Stimulated activated CD4-positive, alpha-beta T cell treated with anti-CD3 and anti-CD28 coated beads, Interleukin-12 subunit alpha, Interleukin-12 subunit beta, amount 100 ng/mL, for 4 hours (primary cell): ENCODE measurements at regions not wholly inside any gene's neighbourhood (a gene's known extent, or its start where the extent isn't known, plus 50 kb on each side); places are given as distances from the start of the nearest gene placed in this dataset.
"Not testable (repeated sequence)": the region's sequence is repeated elsewhere in the genome, so short reads cannot be mapped to it uniquely, and the experiment has no call there.

Source experiments
- DNase-seq: peaks from one replicate; pipeline ENCODE4 v3.0.0-alpha.2; 2020

GRCh38 chr7:26073041-26073440 is 79.0 kb upstream of the NFE2L3 start:
- DNase-seq, result no peak

- no peak for DNase-seq
These were observed 77.1 kb upstream of the NFE2L3 start for GRCh38 chr7:26074919-26075318.

DNA sequence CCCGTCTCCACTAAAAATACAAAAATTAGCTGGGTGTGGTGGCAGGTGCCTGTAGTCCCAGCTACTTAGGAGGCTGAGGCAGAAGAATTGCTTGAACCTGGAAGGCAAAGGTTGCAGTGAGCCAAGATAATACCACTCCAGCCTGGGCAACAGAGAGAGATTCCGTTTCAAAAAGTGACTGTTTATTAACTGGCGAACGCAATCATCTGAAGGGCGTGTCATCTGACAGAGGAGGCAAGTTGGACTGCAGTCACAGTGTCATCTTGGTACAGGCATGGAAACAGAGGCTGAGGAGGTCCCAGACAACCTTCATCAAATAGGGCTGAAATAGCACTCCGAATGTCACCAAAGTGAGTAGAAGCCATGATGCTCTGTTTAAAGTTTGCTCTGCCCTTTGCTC is 75.3 kb upstream of the NFE2L3 start:
- DNase-seq, result no peak

DNA sequence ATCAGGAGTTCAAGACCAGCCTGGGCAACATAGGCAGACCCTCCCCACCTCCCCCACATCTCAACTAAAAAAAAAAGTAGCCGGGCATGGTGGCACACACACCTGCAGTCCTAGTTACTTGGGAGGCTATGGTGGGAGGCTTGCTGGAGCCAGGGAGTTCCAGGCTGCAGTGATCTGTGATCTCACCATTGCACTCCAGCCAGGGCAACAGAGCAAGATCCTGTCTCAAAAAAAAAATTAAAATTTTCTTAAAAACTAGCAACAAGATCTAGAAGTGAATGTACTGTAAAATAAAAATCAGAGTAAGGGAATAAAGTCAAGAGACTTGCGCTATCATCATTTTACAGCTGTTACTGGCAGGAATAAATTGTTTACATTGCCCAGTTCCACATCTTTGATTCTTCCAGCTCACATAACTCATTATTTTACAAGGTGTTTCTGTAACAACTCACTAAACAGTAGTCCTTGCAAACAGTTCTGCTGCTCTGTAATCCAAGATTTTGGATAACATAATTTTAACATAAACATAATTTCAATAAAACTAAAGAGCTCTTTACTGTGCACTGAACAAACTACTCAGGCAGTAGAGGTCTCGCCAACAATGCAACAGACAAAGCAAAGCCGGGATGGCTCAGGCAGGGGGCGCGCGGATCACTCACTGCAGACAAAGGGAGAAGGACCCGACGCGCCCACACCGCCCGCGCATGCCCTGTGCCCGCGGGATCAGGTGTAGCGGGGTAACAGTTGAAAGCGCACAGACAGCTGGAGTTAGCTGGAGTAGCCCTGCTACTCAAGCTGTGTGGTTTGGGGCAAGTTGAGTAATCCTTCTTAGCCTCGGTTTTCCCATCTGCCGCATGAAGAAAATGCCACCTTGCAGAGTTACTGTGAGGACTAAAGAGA is 73.3 kb upstream of the NFE2L3 start:
- DNase-seq, result peak; percentile 77

DNA sequence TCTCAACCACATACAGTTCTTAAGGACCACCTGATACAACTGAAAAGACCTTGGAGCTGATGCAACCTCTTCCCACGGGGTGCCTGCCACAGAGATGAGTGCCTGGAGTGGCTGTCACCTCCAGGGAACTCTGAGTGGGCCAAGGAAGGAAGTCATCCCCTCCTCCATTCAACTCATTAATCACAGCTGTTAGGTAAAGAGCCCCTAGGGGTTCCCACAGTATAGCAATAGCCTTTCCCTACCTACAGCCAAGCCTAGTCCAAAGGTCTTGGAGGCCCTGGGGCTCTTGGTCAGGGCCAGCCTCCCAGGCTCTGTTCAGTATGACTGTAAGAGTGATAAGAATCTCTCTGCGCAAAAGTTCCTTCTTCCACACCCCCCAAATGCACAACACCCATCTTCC is 70.4 kb upstream of the NFE2L3 start:
- no peak for DNase-seq

GRCh38 chr7:26083113-26083512 is 68.9 kb upstream of the NFE2L3 start:
- DNase-seq, result no peak

GRCh38 chr7:26084418-26084817 is 67.6 kb upstream of the NFE2L3 start:
- no peak for DNase-seq

GRCh38 chr7:26085771-26086170 is 66.2 kb upstream of the NFE2L3 start:
- no peak for DNase-seq

- no peak for DNase-seq
These were observed 64.5 kb upstream of the NFE2L3 start for GRCh38 chr7:26087321-26088091.

GRCh38 chr7:26089469-26089868 is 62.5 kb upstream of the NFE2L3 start:
- DNase-seq, result not testable (repeated sequence)

GRCh38 chr7:26090927-26091519 is 61.0 kb upstream of the NFE2L3 start:
- no peak for DNase-seq

DNA sequence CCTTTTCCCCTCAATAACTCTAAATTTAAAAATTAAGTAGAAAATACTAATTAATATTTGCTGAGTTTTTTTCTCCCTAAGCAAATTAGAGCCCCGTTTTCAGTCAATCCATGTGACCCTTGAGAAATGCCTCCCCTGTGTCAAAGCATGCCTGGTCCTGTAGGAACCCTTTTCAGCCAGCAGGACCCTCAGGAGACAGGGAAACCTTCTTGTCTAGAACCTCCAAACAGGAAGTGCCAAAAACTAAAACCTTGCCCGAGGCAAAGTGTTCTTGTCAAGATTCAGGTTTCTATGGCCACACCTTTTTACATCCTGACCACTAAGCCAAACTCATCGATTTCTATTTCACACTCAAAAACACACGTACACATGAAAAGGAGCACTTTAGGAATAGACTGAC is 60.1 kb upstream of the NFE2L3 start:
- no peak for DNase-seq

- no peak for DNase-seq
These were observed 59.0 kb upstream of the NFE2L3 start for GRCh38 chr7:26093023-26093422.

- DNase-seq, result no peak
These were observed 55.9 kb upstream of the NFE2L3 start for GRCh38 chr7:26096136-26096535.

DNA sequence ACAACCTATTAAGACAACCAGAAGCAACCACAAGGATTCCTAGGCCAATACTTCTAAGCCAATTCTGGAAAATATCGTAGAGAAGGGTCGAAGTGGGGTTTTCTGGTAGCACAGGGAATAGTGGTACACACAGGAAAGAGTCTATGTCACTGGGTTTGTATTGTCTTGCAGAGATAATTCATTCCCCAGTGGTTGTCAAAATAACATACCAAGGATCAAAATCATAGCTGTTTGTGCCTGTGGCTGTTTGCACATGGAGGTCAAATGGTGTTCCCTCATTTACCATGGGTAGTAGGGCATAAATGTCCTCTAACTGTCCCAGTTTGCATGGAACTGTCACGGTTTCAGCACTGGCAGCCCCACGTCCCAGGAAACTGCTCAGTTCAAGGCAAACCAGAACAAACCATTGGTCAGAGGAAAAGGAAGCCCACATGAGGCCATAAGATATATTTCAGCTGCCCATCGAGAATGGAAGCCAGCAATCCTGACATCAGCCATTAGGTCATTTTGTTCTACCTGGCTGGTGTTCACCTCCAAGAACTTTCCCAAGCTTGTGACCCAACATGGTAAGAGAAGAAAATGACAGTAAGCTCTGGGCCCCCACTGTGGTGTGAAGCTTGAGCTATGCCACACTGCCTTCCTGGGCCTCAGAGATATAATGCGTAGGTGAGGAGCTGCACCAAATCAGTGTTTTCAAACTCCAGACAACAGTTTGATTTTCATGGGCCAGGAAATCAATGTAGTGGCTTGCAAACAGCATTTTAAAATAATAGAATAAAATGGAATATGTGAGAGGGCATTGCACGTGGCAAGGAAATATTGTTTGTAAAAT is 53.9 kb upstream of the NFE2L3 start:
- no peak for DNase-seq

- DNase-seq, result no peak
These were observed 52.8 kb upstream of the NFE2L3 start for GRCh38 chr7:26099236-26099635.

DNA sequence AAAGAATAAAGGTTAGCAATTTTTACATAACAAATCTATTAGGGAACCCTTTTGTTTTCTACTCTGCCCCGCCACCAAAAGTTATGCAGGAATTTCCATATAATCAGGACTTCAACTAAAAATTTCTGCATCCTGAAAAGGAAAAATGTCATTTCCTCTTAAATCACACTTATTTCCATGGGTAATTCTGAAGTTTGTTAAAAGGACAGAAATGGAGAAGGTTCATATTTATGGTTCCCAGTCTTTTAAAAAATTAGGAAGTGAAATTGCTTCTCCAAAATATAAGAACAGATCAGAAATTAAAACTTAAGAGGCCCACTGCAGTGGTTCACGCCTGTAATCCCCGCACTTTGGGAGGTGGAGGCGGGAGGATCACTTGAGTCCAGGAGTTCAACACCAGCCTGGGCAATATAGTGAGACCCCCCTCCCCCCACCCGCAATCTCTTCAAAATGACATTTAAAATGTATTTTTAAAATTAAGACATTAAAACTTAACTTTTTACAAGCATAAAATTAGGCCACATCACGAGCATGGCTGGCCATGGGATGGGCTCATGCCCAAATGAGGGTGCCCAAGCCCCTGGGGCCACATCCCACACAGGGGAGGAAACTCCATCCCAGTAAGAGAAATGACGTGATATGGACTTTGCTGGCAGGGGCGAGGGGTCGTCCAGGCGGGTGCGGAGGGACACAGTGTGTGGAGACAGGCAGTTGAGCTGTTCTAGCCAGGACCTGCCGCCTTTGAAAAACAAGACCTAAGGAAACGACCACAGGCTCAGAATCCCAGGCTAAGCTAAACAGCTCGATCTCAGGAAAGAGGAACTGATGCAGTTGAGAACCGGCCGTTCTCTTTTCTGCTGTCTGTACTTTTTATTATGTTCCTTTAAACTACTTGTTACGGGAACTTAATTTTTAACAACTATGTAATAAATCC is 51.3 kb upstream of the NFE2L3 start:
- no peak for DNase-seq

DNA sequence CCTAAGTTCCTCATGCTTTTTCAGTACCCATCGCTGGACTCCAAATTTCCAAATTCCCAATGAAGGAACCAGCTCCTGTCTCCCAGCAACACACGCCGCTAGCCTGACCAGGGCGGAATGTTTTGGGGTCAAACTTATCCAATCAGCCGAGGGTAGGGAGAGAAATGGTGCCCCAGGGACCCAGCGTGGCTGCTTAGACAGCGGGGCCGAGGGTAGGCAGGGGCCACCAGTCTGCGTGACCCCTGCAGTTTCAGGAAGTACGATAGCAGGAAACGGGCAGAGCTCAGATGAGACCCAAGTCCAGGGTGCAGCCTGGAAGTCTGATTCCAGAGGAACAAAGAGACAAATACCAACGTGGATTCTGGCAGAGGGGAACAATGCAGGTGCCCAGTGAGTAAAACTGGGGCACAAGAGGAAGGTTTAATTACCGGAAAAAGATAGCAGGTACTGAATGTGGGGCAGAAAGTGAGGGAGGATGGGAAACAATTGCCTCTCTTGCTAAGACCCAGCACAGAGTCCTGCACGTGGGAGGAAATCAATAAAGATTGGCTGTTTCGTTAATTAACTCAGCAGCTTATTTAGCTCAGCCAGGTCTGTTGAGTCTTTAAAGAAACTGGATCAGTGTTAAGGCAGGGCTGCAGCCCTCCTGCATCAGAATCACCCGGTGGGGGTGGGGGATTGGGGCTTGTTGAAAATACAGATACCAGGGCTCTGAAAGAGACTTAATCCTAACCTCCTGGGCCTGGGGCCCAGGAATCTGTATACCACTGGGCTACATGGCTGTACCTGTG is 50.4 kb upstream of the NFE2L3 start:
- DNase-seq, result no peak

DNA sequence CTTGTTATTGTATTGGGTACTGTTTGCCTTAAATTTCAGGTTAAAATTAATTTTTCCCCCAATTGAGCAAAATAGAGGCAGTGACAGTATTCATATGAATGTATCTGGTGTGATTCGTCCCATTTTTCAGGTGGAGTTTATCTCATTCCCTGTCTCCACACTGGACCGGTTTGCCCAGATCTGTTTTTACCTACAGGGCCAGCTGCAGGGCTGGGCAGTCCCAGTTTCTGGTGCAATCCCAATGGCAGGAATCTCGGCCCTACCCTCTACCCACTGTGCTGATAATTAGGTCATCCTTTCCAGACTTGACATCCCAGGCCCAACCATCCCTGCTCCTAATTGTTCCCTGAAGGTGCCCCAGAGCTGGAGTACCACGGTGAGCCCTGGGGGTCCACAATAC is 49.8 kb upstream of the NFE2L3 start:
- DNase-seq, result no peak
